Glomerular visceral epithelial cell (primary cell): ENCODE measurements at regions not wholly inside any gene's neighbourhood (a gene's known extent, or its start where the extent isn't known, plus 50 kb on each side); places are given as distances from the start of the nearest gene placed in this dataset.

Experiments
- DNase-seq: peaks from one replicate; pipeline ENCODE4 v3.0.0-alpha.2; 2016; ENCODE audit errors: extremely low spot score

DNA sequence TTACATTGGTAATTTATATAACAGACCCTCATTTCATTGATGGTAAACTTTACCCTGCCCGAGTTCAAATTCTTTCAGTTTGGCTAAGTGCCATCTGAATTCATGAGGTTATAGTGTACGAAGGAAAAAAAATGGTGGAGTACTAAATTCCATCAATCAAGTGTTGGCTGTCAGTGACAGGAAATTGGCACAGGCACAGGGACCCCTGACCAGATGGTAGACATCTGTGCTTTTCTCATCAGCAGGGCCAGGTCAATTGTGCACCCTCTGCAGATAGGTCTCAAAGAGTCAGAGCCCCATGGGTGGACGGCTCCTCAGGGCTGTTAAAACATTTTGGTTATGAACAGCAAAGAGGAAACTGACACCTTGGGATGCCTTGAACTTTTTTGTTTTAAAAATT lies 439.2 kb downstream of the SETBP1 start:
- DNase-seq, result no peak

DNA sequence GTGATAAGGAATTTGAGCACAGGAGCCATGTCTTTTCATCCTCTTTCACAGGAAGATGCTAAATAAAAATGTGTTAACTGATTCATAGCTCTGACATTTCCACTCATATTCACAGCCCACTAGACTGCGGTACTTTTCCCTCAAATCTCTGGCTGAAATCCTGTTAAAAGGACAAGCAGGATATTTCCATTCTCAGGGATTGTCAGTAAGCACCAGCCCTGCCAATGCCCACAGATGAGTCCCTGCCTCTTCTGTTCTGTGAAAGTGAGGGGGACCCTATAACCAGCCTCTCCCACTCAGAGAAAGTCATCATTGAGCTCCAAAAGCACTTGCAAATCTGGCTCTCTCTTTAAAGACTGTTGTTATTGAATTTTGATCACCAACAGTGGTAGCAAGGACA lies 440.5 kb downstream of the SETBP1 start:
- DNase-seq, result no peak

DNA sequence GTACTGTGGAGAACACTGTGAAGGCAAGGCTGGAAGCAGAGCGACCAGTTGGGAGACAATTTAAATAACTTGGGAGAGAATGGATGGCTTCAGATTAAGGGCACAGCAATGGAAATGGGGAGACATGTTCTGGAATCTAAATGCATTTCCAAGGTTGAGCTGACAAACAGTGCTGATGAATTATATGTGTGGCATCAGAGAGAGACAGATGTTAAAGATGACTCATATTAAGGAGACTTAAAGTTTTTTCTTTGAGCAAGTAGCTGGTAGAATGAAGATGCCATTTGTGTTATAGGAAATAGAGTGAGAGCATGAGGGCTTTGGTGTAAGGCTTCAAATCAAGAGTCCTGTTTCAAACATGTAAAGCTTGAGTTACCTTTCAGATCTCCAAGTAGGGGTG lies 441.8 kb downstream of the SETBP1 start:
- DNase-seq, result no peak

DNA sequence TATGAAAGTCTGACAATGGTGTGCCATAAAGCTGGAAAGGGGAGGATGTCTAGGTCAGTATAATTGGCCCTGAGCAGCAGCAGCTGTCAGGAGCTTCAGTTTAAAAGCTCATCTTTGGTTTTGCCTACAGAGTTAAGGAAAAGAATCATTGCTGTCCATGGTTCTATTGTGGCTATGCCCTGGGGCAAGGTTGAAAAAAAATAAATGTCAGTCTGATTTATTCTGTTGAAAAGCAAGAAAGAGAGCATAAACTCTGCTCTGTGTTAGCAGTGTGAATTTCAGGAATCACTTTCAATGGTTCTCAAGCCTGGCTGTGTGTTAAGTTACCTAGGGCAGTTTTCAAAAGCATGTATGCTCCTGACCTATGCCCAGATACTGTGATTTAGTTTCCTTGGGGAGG lies 446.7 kb downstream of the SETBP1 start:
- DNase-seq, result no peak

DNA sequence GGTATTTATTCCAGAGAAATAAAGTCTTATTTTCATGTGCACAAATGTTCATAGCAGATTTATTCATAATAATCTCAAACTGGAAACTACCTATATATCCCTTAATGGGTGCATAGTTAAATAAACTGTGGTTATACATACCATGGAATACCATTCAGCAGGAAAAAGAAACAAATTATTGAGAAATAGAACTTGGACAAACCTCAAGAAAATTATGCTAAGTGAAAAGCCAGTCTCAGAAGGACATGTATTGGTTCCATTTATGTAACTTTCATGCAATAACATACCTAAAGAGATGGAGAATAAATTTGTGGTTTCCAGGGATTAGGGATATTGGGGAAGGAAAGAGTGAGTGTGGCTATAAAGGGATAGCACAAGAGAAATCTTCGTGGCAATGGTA lies 452.6 kb downstream of the SETBP1 start:
- DNase-seq, result no peak

DNA sequence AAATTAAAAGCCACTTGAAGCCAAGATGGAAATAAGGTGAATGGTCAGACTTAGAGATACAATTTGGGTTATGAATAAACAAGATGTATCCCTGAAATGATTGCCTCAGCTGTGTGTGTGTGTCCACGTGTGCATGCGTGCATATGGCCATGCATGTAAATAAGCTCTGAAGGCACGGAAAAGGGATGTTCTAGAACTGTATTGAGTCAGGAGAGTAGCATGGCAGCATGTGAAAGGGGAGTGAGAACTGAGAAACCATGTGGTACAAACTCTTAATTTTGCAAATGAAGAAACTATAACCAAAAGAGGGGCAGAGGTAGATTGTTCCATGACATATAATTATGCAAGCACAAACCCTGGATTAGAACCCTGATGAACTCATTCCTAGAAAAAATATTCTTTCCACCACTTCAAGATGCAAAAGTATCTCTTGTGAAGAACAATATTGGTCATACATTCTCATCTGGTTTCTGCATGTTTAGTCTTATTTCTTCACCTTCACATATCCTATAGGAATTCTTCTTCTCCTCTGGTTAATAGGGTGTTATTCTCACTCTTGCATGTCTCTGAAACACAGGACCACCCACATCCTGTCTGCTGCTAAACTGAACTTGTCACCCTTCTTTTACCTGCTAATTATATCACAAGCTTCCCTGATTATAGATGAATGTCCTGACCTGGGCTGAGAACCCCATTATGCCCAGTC lies 455.8 kb downstream of the SETBP1 start:
- DNase-seq, result no peak

DNA sequence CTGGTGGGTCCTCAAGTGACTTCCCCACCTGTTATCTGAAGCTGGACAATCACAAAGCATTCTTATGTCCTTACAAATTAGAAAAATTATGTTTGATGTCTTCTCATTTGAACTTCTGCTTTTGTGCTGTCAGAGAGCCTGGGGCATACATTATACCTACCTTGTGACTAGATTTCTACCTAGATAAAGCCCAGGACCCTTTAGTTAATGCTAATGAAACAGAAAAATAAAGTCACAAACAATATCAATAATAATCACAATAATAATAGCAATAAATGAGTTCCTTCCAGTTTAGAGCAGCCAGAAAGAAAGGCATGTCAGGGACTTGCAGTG lies 456.4 kb downstream of the SETBP1 start:
- no peak for DNase-seq

DNA sequence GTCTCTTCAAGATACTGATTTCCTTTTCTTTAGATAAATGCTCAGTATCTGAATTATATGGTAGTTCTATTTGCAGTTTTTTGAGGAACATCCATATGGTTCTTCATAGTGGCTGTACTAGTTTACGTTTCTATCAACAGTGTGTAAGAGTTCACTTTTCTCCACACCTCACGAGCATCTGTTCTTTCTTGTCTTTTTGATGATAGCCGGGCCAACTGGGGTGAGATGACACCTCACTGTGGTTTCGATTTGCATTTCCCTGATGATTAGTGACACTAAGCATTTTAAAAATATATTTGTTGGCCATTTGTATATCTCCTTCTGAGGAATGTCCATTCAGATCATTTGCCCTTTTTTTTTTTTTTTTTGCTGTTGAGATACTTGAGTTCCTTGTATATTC lies 458.8 kb downstream of the SETBP1 start:
- no peak for DNase-seq

DNA sequence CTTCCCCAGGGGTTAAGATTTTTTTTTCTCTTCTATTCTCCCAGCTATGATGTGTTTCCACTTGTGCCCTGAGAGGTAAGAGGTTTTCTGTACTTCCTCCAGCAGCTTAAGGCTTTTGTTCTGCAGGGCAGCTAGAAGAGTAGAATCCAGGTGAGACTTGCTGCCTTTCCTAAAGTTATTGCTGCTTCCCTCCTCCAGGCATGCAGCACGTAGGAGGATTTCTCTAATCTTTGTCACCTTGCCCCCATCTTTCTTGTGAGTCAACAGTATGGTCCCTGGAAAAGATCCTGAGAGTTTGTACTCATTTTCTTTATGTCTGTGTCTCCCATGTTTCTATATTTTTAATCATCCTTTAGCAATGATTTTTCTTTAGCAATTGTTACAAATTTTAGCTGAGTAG lies 462.2 kb downstream of the SETBP1 start:
- DNase-seq, result no peak

DNA sequence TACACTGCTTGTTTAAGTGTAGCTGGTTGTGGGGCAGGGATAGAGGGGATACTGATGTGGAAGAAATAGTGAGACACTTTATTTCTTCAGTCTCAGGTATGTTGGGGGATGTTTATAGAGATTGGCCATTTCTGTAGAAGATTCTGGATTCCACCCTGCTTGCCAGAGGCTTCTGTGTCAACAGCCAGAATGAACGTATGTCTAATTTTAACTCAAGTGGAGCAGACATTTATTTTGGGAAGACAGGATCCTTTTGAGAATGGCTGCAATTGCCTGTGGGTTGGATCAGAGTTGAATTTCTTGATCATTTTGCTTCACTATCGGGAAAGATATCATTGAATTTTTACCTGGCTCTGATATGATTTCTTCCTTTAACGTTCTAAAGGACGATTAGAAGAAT lies 465.6 kb upstream of the SLC14A2 start:
- no peak for DNase-seq

DNA sequence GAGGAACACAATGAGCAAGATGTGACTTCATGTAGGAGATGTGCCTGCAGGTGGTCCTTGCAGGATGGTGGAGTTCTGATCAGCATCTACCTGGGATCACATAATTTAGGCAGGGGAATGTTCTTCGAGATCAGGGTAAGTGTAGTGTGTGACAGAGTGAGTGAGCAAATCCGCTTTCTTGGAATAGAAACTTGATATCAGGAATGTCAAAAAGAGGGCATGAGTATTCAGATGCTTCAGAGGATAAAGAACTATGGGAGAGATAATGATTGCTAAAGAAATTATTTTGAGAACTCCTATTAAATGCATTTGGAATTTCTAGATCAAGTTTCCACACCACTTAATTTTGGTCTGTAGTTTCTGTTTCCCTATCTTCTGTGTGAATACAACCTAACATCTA lies 463.6 kb upstream of the SLC14A2 start:
- no peak for DNase-seq

DNA sequence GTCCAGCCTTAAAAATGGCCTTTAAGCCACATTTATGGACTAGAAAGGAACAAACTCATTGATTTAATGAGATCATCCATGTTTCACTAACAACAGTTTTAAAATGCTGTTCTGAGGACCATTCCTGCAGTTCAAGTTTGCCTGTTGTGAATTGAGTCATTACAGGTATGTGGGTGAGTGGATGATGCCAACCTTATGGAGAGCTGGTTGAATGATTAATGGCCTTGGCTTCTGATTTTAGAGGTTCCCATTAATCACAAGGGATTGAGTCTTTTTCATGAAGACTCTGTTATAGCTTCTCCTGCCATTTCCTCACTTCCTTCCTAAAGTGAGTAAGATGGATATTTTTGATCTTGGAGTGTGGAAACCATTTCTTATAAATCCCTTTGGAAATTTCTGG lies 459.8 kb upstream of the SLC14A2 start:
- no peak for DNase-seq

DNA sequence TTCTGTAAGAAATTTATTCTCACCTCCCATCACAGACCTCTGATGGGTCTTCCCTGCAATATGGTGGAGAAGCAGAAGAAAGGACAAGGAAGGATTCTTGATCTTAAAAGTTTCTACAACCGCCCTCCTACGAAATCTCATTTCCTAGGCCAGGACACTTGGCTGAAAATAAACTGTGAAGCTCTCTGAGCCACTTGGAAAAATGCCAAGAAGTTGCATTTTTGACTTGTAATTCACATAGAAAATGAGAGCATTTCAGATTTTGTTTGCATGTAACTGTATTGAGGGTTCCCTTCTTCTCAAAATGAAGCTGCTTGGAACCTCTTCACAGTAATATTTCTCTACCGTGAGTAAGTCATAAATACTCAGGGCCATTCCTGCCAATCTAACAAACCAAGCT lies 458.3 kb upstream of the SLC14A2 start:
- no peak for DNase-seq

DNA sequence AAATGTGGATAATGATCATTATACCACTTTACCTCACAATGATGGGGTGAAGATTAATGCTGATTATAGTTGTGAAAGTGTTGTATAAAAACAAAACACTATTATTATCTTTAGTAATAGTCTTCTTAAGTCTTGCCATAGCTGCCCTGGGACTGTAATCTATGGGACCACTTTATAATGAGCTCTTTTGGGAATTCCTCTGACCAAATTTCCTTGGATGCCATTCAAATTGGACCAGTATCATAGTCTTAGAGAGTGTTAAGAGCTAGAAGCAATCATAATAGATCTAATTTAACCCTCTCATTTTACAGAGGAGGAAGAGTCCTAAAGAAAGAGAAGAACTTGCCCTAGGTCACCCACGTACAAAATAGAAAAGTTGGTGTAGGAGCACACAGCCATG lies 457.7 kb upstream of the SLC14A2 start:
- no peak for DNase-seq

DNA sequence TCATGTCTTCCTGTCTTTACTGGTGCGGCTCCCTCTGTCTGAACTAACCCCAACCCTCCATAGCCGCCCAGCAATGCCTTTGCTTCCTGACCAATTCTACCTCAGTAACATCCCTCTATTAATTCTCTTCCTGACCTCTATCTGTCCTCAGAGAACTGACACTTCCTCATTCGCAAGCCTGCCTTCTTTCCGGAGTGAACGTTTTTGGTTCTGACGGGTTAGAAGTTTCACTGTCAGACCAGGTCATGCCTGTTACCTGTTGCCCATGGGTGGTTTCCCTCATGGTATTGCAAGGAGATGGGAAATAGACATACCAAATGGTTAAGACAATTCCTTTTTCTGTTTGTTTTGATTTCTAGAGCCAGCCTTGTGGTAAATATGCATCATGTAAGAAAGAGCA lies 453.4 kb upstream of the SLC14A2 start:
- DNase-seq, result no peak

DNA sequence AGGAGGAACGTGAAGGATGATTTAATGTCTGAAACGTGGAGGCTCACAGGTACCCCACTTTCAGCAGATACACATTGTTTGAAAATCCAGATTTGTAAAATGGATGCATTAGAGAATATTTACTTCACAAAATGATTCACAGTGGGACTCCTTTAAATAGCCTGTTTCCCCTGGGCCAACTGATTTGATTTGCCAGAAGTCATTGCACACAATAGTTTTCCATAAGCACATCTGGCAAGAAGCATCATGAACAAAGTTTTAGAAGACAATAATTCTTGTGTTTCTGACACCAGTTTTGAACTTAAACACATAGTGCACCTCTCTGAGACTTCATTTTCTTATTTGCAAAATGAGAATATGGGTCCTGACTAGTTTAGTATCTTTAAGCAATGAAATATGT lies 451.4 kb upstream of the SLC14A2 start:
- DNase-seq, result no peak

DNA sequence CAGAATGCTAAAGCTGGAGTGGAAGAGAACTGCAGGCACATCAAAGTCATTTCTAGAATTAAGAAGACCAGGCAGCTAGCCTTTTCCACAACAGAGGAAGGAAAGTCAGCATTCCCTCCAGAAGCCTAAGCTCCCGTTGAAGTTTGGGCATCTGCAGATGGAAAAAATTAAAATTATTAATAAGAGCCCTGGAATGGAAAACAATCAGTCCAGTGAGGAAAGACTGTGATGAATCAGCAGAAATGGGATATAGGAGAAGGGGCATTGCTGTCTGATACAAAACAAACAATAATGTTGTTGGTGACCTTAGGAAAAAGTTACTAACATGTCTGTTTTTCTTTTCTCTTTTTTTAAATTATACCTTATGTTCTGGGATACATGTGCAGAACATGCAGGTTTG lies 450.7 kb upstream of the SLC14A2 start:
- no peak for DNase-seq

DNA sequence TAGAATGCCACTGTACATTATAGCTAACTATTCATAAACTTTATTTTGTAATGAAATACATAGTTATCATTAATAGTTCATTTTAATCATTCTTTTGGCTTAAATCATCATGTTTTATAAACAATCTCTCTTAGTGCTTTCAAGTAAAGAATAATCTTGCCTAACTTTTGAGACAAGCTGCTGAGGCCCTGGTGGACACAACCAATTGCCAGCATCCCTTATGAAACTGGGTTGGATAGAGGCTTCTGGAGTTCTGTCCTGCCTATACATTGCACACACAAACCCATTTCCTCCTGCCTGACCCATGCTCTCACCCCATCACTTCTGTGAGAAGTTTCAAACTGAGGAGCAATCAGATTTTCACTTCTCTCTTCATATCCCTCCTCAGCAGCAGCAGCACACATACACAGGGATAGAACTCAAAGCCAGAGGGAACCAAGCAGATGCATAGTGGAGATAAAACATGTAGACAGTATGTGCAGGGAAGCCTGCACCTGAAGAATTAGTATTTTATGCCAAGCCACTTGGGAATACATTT lies 450.0 kb upstream of the SLC14A2 start:
- DNase-seq, result no peak

DNA sequence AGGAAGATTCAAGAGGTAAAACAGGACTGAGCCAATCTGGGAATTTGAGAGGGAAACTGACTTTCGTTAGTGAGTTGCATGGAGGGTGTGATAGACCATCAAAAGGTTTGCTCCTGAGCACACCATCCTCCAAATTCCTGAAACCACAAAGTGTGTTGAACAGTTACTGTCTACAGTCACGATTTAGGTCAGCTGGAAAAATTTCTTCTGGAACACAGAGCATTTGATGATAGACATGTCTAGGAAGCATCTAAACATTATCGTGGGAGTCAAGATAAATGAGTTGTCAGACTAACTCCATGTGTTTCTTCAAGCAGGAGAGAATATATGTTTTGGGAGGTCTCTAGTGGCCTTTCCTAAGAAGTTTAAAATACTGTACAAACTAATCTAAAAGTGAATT lies 449.4 kb upstream of the SLC14A2 start:
- no peak for DNase-seq

DNA sequence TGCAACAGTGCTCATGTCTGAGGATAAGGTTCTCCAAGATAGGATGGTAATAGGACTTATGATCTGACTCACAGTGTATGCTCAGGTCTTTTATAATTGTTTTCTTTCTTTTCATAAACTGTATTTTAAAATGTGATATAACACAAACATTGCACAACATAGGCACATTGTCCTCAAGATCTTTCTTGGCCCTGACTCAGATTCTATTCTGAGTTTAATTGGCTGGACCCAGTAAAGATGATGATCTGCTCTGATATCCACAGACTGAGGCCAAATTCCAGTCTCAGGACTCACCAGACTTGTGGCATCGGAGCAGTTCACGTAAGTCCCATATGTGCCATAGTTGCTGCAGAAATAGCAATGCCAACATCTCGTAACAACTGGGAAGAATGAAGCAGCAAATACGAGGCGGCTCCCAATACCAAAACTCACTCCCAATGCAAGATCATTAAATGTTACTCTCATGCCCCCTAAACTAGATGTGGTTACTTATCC lies 448.9 kb upstream of the SLC14A2 start:
- DNase-seq, result peak; percentile 17

DNA sequence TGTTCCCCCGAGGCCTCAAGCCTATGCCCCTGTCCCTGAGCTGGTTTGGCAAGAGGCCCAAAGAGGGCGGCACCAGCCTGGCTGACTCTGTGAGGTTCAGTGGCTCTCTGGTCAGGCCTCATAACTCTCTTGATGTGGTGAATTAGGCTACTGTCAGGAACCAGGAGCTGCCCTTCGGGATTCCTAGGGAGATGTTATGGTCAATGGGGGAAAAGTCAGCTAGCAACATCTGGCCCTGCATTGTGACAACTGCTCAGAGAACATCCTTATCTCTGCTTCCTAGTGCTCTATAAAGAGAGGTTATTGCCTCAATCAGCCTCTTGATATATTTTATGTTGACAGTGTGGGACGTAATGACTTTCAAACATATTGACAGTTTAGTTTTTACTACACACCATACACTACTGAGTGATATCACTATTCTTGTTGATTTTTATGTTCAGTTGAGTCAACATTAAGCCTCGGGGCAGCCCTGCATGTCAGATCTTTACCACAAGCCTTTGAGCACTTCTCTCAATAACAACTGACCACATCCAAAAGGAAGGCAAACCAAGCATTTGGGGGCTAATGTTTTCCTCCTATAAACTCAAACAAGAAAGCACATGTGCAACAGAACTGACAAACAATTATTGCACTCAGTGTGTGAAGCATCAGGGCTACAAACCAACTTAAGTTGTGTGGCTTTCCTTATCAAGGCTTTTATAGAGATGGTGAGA lies 448.3 kb upstream of the SLC14A2 start:
- DNase-seq, result peak; percentile 26

DNA sequence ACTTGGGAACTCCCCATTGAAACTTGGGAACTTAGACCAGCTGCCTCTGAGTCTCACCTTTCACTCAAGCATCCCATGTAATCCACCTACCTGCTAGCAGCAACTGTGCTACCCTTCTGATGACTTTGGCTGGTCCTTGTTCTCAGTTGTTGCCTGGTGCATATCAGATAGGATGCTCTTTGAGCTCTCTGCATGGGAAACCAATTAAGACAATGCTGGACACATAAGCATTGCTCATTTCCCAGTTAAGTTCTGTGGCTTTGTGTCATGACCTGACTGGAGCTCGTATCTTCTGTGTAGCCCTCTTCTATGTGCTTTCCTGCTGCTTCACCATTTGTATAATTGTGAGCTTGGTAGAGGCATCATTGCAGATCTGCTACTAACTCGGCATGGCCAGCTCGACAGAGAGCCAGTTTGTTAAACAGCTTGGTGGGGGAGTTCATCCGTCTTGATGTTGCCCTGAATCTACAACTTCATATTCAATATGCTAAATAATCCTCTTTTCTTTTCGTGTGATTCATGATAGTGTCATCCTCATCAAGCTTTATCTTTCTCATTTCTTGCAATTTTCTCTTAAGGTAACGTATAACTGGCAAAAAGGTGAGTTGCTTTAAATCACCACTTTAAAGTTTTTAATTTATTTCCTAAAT lies 447.5 kb upstream of the SLC14A2 start:
- no peak for DNase-seq
